PC-9 (cell line): ENCODE measurements at regions not wholly inside any gene's neighbourhood (a gene's known extent, or its start where the extent isn't known, plus 50 kb on each side); places are given as distances from the start of the nearest gene placed in this dataset.
"Not testable (repeated sequence)": the region's sequence is repeated elsewhere in the genome, so short reads cannot be mapped to it uniquely, and the experiment has no call there.

Experiments
- BruUV-seq: library from RNA; stranded (reverse); fragments of 400-500 nt; replicated peaks from 2 replicates; lab custom pipeline; 2021; lab: Mats Ljungman, UMichigan
- CTCF ChIA-PET: fragments of 300-600 bp; sonication (Branson Sonifier 250); formaldehyde crosslinking; loops from one replicate; lab custom pipeline; 2022; ENCODE audit warnings: antibody characterized with exemption; lab: Charles Lee
- POLR2A ChIA-PET: fragments of 300-600 bp; sonication (Branson Sonifier 250); formaldehyde crosslinking; loops from one replicate; lab custom pipeline; 2022; ENCODE audit warnings: antibody characterized with exemption; ENCODE audit not compliant: unreplicated experiment; lab: Charles Lee
- DNase-seq, 2 experiments: peaks; one replicate each; pipeline versions ENCODE4 v3.0.0 to v3.0.0-alpha.2; 2015 to 2022; ENCODE audit warnings: mixed read lengths in 1 of 2
- H2AFZ ChIP-seq: fragments of 200-600 bp; sonication (generic); 2 replicates; pipeline ENCODE4 v1.8.1; 2017; ENCODE audit warnings: antibody characterized with exemption
- H3F3A ChIP-seq: fragments of 200-600 bp; sonication (generic); 2 replicates; pipeline ENCODE4 v1.8.1; 2017; ENCODE audit warnings: antibody characterized with exemption, mild to moderate bottlenecking, low read depth; ENCODE audit not compliant: insufficient read depth
- H3K27ac ChIP-seq: fragments of 200-600 bp; sonication (generic); 2 replicates; pipeline ENCODE4 v1.6.1; 2016; ENCODE audit warnings: mixed run types
- H3K27me3 ChIP-seq: fragments of 200-600 bp; sonication (generic); 2 replicates; pipeline ENCODE4 v1.6.1; 2016; ENCODE audit warnings: low read depth, mixed run types; ENCODE audit not compliant: insufficient read depth
- H3K36me3 ChIP-seq: fragments of 200-600 bp; sonication (generic); 2 replicates; pipeline ENCODE4 v1.6.1; 2016; ENCODE audit warnings: low read depth, mixed run types
- H3K4me1 ChIP-seq: fragments of 200-600 bp; sonication (generic); replicated peaks from 2 replicates; pipeline ENCODE4 v1.6.1; 2016; ENCODE audit warnings: mixed run types; ENCODE audit not compliant: insufficient read depth
- H3K4me2 ChIP-seq: fragments of 200-600 bp; sonication (generic); 2 replicates; pipeline ENCODE4 v1.6.1; 2017; ENCODE audit warnings: mixed run types
- H3K4me3 ChIP-seq: fragments of 200-600 bp; sonication (generic); 2 replicates; pipeline ENCODE4 v1.6.1; 2016; ENCODE audit warnings: mixed run types
- H3K79me2 ChIP-seq: fragments of 200-600 bp; sonication (generic); 2 replicates; pipeline ENCODE4 v1.6.1; 2017; ENCODE audit warnings: low read depth, mixed run types
- H3K9me2 ChIP-seq: fragments of 200-600 bp; sonication (generic); 2 replicates; pipeline ENCODE4 v1.8.1; 2017; ENCODE audit warnings: mild to moderate bottlenecking; ENCODE audit not compliant: insufficient read depth
- H3K9me3 ChIP-seq: fragments of 200-600 bp; sonication (generic); 2 replicates; pipeline ENCODE4 v1.8.1; 2016; ENCODE audit warnings: low read depth; ENCODE audit not compliant: insufficient read depth
- H4K20me1 ChIP-seq: fragments of 200-600 bp; sonication (generic); 2 replicates; pipeline ENCODE4 v1.8.1; 2017; ENCODE audit not compliant: insufficient read depth
- CTCF ChIP-seq: fragments of 200-600 bp; sonication (generic); conservative IDR thresholded peaks from 2 replicates; pipeline ENCODE4 v1.6.1; 2017; ENCODE audit warnings: mixed run types, antibody characterized with exemption, mild to moderate bottlenecking, moderate library complexity
- EZH2 ChIP-seq: fragments of 200-600 bp; sonication (generic); IDR thresholded peaks from 2 replicates; pipeline ENCODE4 v1.8.0; 2017; ENCODE audit warnings: antibody characterized with exemption, low read depth
- intact Hi-C: fragments of 100-400 bp; cut with micrococcal nuclease; formaldehyde crosslinking; loops from one replicate; pipeline ENCODE4 v1.10.0; 2022; ENCODE audit not compliant: unreplicated experiment

- Histone ChIP-seq H3K27ac (no peak overlapping the region), H3K9me2 (no peaks in the 10 kb centered on the region), H3K4me2 (no peak overlapping the region), H3K36me3 (no peaks in the 10 kb centered on the region), H3K9me3 (no peaks in the 10 kb centered on the region), H3K27me3 (no peaks in the 10 kb centered on the region), H2AFZ (no peak overlapping the region), H3K4me3 (no peak overlapping the region), H3K4me1 (peaks cover 15% of the 10 kb centered on the region), H3F3A (no peaks in the 10 kb centered on the region), H3K79me2 (no peaks in the 10 kb centered on the region), H4K20me1 (no peaks in the 10 kb centered on the region)
- CTCF ChIA-PET, result interaction anchor here (0.6 kb wide), 1 partner anchor 11 kb away, joined by 3 read pairs; no protein-coding TSS in a partner anchor
- POLR2A ChIA-PET, result no interaction called here
- intact Hi-C loops, result no loop called here
- BruUV-seq, result no TSS peak
- no peak for DNase-seq
- TF ChIP-seq EZH2, result no peak
- no peak for TF ChIP-seq CTCF
These were observed 142.9 kb downstream of the GLUL start for GRCh38 chr1:182248721-182249120.

- H3K27ac ChIP-seq, intact Hi-C loops, H3K9me2 ChIP-seq, H3K79me2 ChIP-seq, H3K4me3 ChIP-seq, H3K36me3 ChIP-seq, H3F3A ChIP-seq, POLR2A ChIA-PET, H4K20me1 ChIP-seq, H3K27me3 ChIP-seq, H3K9me3 ChIP-seq, BruUV-seq, CTCF ChIA-PET, H3K4me2 ChIP-seq, DNase-seq, H2AFZ ChIP-seq: not testable (repeated sequence)
- H3K4me1 ChIP-seq, result peaks cover 18% of the 10 kb centered on the region
These were observed 143.8 kb downstream of the GLUL start for GRCh38 chr1:182247813-182248212.

- H3K4me1 ChIP-seq, result peaks cover 18% of the 10 kb centered on the region
- H3K9me3 ChIP-seq, result no peaks in the 10 kb centered on the region
- H3K27me3 ChIP-seq, result no peaks in the 10 kb centered on the region
- ChIA-PET CTCF (no interaction called here), POLR2A (no interaction called here)
- no peak for DNase-seq
- no peak overlapping the region for H3K4me2 ChIP-seq
- no peaks in the 10 kb centered on the region for H3F3A ChIP-seq
- intact Hi-C loops, result no loop called here
- no peaks in the 10 kb centered on the region for H4K20me1 ChIP-seq
- H3K9me2 ChIP-seq, result no peaks in the 10 kb centered on the region
- no TSS peak for BruUV-seq
- H2AFZ ChIP-seq, result no peak overlapping the region
- H3K79me2 ChIP-seq, result no peaks in the 10 kb centered on the region
- TF ChIP-seq EZH2 (no peak), CTCF (no peak)
- H3K27ac ChIP-seq, result no peak overlapping the region
- no peaks in the 10 kb centered on the region for H3K36me3 ChIP-seq
- H3K4me3 ChIP-seq, result no peak overlapping the region
These were observed 144.8 kb downstream of the GLUL start for GRCh38 chr1:182246783-182247182.

- Histone ChIP-seq H3K36me3 (no peaks in the 10 kb centered on the region), H4K20me1 (no peaks in the 10 kb centered on the region), H3K79me2 (no peaks in the 10 kb centered on the region), H3K4me1 (peaks cover 18% of the 10 kb centered on the region), H3F3A (no peaks in the 10 kb centered on the region), H3K27me3 (no peaks in the 10 kb centered on the region), H3K9me3 (no peaks in the 10 kb centered on the region), H2AFZ (no peak overlapping the region), H3K9me2 (no peaks in the 10 kb centered on the region), H3K4me3 (no peak overlapping the region), H3K27ac (no peak overlapping the region), H3K4me2 (no peak overlapping the region)
- POLR2A ChIA-PET, result interaction anchor here (0.7 kb wide), 1 partner anchor 100 kb away, joined by 4 read pairs; no protein-coding TSS in a partner anchor
- CTCF ChIA-PET, result no interaction called here
- BruUV-seq, result no TSS peak
- intact Hi-C loops, result no loop called here
- TF ChIP-seq EZH2, result no peak
- no peak for TF ChIP-seq CTCF
- no peak for DNase-seq
These were observed 146.6 kb downstream of the GLUL start for GRCh38 chr1:182245040-182245439.
